Transverse colon (tissue), 4 donors: ENCODE measurements at regions not wholly inside any gene's neighbourhood (a gene's known extent, or its start where the extent isn't known, plus 50 kb on each side); places are given as distances from the start of the nearest gene placed in this dataset.
A peak's percentile ranks its signal among the peaks of the same experiment; 100 is the strongest.

ENCODE experiments used
- DNase-seq: peaks from one replicate; pipeline ENCODE4 v3.0.0-alpha.2; 2019
- H3K27ac ChIP-seq, 4 donors: fragments of 200-600 bp; sonication (generic); 2 replicates each; pipeline ENCODE4 v1.5.1; 2016 to 2018; ENCODE audit warnings: inconsistent platforms in 4 of 4
- H3K27me3 ChIP-seq: fragments of 200-600 bp; sonication (generic); 2 replicates; pipeline ENCODE4 v1.5.1; 2017; ENCODE audit warnings: inconsistent platforms
- H3K36me3 ChIP-seq, 4 donors: fragments of 200-600 bp; sonication (generic); 2 replicates each; pipeline ENCODE4 v1.5.1; 2017 to 2019; ENCODE audit warnings: inconsistent platforms in 4 of 4
- H3K4me1 ChIP-seq, 4 donors: fragments of 200-600 bp; sonication (generic); 2 replicates each; pipeline ENCODE4 v1.5.1; 2017 to 2020; ENCODE audit warnings: inconsistent platforms in 4 of 4
- H3K4me3 ChIP-seq, 4 donors: fragments of 200-600 bp; sonication (generic); 1 replicate in 1 of 4; 2 replicates in 3 of 4; pipeline versions ENCODE4 v1.5.1 to v1.6.1; 2017 to 2019; ENCODE audit warnings: inconsistent platforms in 4 of 4
- H3K9me3 ChIP-seq, 2 donors: fragments of 200-600 bp; sonication (generic); 2 replicates each; pipeline ENCODE4 v1.5.1; 2017 to 2019; ENCODE audit warnings: inconsistent platforms in 2 of 2
- EP300 ChIP-seq: sonication (generic); formaldehyde crosslinking; IDR thresholded peaks from one replicate; pipeline ENCODE4 v1.6.1; 2017; ENCODE audit warnings: antibody characterized with exemption, low read depth
- POLR2A ChIP-seq: fragments of 450-650 bp; IDR thresholded peaks from one replicate; pipeline ENCODE4 v1.6.1; 2016; ENCODE audit warnings: antibody characterized with exemption, mild to moderate bottlenecking, moderate library complexity
- POLR2AphosphoS5 ChIP-seq, 3 donors: sonication (generic); formaldehyde crosslinking; IDR thresholded peaks; one replicate each; pipeline ENCODE4 v1.6.1; 2016; ENCODE audit warnings: antibody characterized with exemption in 3 of 3
- WGBS, 2 donors: methylation state at CpG; one replicate each; pipeline ENCODE4 v1.1.5; 2018; ENCODE audit warnings: low coverage in 1 of 2; 5-methylcytosine and 5-hydroxymethylcytosine counted together
- in situ Hi-C, 4 donors: fragments of 200-750 bp; cut with MboI; loops; one replicate each; pipeline versions ENCODE4 v1.15.0 to v1.15.1; 2017; ENCODE audit warnings: low sequenced_read_pairs in 3 of 4, low pct_ligation_motif_present in 1 of 4, low pct_unique_long_range_greater_than_20kb in 1 of 4
- intact Hi-C: fragments of 100-400 bp; cut with DNase I; formaldehyde crosslinking; loops from one replicate; pipeline ENCODE4 v1.15.1; 2023; ENCODE audit warnings: low total_unique reads
- TF ChIP-seq, protein P1 (sequence below), 5 experiments: fragments of 200-600 bp in 3 of 5; fragments of 450-650 bp in 2 of 5; sonication (generic) in 3 of 5; IDR thresholded peaks; 1 replicate in 2 of 5; 2 replicates in 3 of 5; pipeline ENCODE4 v1.5.1; 2016 to 2017; ENCODE audit warnings: antibody characterized with exemption in 5 of 5, inconsistent platforms in 3 of 5, mild to moderate bottlenecking in 2 of 5, moderate library complexity in 1 of 5

GRCh38 chr5:154543380-154543779, 65.4 kb upstream of the HAND1 start:
- H3K36me3 ChIP-seq = no peaks in the 10 kb centered on the region
- DNase-seq = no peak
- no peak overlapping the region for H3K4me3 ChIP-seq
- no peaks in the 10 kb centered on the region for H3K9me3 ChIP-seq
- H3K27ac ChIP-seq = peak overlapping the region in 3 of 4 donors; percentile 40 to 81 (median 59)
- in situ Hi-C loops (no loop called here), intact Hi-C loops (loop anchor here (5.0 kb wide), 1 partner anchor 64 kb away; no protein-coding TSS in a partner anchor)
- H3K4me1 ChIP-seq = peaks cover 0 to 11% (median 6%) of the 10 kb centered on the region in 4 donors
- WGBS, 2 donors = 20 to 60% methylated on average over 1 to 5 of the region's 5 CpGs
- peaks cover 3% of the 10 kb centered on the region for H3K27me3 ChIP-seq
- TF ChIP-seq POLR2A = no peak
- no peak for TF ChIP-seq EP300
- TF ChIP-seq, protein P1, sequence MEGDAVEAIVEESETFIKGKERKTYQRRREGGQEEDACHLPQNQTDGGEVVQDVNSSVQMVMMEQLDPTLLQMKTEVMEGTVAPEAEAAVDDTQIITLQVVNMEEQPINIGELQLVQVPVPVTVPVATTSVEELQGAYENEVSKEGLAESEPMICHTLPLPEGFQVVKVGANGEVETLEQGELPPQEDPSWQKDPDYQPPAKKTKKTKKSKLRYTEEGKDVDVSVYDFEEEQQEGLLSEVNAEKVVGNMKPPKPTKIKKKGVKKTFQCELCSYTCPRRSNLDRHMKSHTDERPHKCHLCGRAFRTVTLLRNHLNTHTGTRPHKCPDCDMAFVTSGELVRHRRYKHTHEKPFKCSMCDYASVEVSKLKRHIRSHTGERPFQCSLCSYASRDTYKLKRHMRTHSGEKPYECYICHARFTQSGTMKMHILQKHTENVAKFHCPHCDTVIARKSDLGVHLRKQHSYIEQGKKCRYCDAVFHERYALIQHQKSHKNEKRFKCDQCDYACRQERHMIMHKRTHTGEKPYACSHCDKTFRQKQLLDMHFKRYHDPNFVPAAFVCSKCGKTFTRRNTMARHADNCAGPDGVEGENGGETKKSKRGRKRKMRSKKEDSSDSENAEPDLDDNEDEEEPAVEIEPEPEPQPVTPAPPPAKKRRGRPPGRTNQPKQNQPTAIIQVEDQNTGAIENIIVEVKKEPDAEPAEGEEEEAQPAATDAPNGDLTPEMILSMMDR (IDR thresholded peaks at IDR 0.05) = no peak
- no peak for TF ChIP-seq POLR2AphosphoS5 (IDR thresholded peaks at IDR 0.05)

GRCh38 chr5:154542581-154542980, 64.6 kb upstream of the HAND1 start:
- in situ Hi-C loops = no loop called here
- 59% methylated on average over 5 of the region's 5 CpGs; no CpG with 5 or more reads in 1 of the 2 donors for WGBS, 2 donors
- Histone ChIP-seq H3K4me1 (peaks cover 0 to 11% (median 6%) of the 10 kb centered on the region in 4 donors), H3K9me3 (no peaks in the 10 kb centered on the region), H3K4me3 (no peak overlapping the region), H3K36me3 (no peaks in the 10 kb centered on the region), H3K27ac (peak overlapping the region in 3 of 4 donors; percentile 59 to 81 (median 69)), H3K27me3 (peaks cover 3% of the 10 kb centered on the region)
- TF ChIP-seq EP300 (no peak), POLR2AphosphoS5 (IDR thresholded peaks at IDR 0.05) (no peak), POLR2A (no peak)
- TF ChIP-seq, protein P1 (IDR thresholded peaks at IDR 0.05) = no peak
- no peak for DNase-seq
- intact Hi-C loops = loop anchor here (5.0 kb wide), 1 partner anchor 65 kb away; no protein-coding TSS in a partner anchor

DNA sequence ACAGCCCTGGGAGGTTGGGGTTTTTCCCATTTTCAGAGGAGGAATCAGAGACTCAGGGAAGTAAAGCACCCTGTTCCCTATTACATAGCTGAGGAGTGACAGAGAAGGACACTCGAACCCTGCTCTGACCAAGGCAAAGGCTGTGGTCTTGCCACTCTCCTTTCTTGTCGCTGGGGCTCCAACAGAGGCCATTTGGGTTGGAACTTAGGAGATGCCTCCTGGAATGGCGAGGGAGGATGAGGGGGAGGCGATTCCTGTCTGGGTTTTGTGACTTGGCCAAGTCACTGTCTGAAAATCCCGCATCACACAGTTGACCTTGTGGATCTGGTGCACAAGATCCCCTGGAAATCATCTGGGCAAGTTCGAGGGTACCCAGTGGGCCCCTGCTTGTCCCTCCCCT, 64.0 kb upstream of the HAND1 start:
- WGBS, 2 donors = 37 to 62% methylated on average over 2 to 6 of the region's 6 CpGs
- H3K4me1 ChIP-seq = peaks cover 0 to 11% (median 6%) of the 10 kb centered on the region in 4 donors
- no peaks in the 10 kb centered on the region for H3K9me3 ChIP-seq
- peaks cover 3% of the 10 kb centered on the region for H3K27me3 ChIP-seq
- TF ChIP-seq POLR2A (no peak), EP300 (no peak), POLR2AphosphoS5 (IDR thresholded peaks at IDR 0.05) (no peak)
- TF ChIP-seq, protein P1 (IDR thresholded peaks at IDR 0.05) = no peak
- no peak for DNase-seq
- peak overlapping the region in 3 of 4 donors; percentile 59 to 81 (median 69) for H3K27ac ChIP-seq
- no peak overlapping the region for H3K4me3 ChIP-seq
- intact Hi-C loops = loop anchor here (5.0 kb wide), 1 partner anchor 65 kb away; no protein-coding TSS in a partner anchor
- in situ Hi-C loops = no loop called here
- H3K36me3 ChIP-seq = no peaks in the 10 kb centered on the region

DNA sequence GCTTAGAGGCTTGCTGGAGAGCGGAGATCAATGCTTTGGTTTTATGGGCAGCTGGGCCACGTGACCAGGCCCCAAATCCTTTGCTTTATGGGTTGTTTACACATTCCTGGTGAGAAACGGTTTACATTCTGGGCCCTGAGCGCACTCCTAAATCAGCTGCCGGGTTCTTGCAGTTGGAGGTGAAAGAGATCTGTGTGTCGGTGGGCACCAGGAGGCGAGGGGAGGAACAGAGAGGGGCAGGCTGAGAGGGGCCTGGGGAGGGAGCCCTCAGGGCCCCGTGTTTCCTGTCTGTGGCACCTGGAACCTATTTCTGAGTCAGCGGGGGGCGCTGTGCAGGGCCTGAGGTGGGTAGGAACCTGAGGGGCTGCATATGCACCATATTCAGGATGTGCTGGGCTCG, 63.5 kb upstream of the HAND1 start:
- Histone ChIP-seq H3K4me1 (peaks cover 0 to 11% (median 6%) of the 10 kb centered on the region in 4 donors), H3K36me3 (no peaks in the 10 kb centered on the region), H3K27ac (peak overlapping the region in 3 of 4 donors; percentile 59 to 81 (median 69)), H3K27me3 (peaks cover 3% of the 10 kb centered on the region), H3K4me3 (no peak overlapping the region), H3K9me3 (no peaks in the 10 kb centered on the region)
- intact Hi-C loops (loop anchor here (5.0 kb wide), 1 partner anchor 66 kb away; no protein-coding TSS in a partner anchor), in situ Hi-C loops (no loop called here)
- 36% methylated on average over 11 of the region's 11 CpGs; no CpG with 5 or more reads in 1 of the 2 donors for WGBS, 2 donors
- peak in 1 of 3 donors; percentile 20 for TF ChIP-seq POLR2AphosphoS5 (IDR thresholded peaks at IDR 0.05)
- no peak for TF ChIP-seq EP300
- TF ChIP-seq, protein P1 (IDR thresholded peaks at IDR 0.05) = peak in 2 of 5 experiments; percentile 11 to 21
- no peak for DNase-seq
